PC-9 (cell line): ENCODE measurements at regions not wholly inside any gene's neighbourhood (a gene's known extent, or its start where the extent isn't known, plus 50 kb on each side); places are given as distances from the start of the nearest gene placed in this dataset.
"Not testable (repeated sequence)": the region's sequence is repeated elsewhere in the genome, so short reads cannot be mapped to it uniquely, and the experiment has no call there.

Source experiments
- CTCF ChIP-seq: fragments of 200-600 bp; sonication (generic); conservative IDR thresholded peaks from 2 replicates; pipeline ENCODE4 v1.6.1; 2017; ENCODE audit warnings: mixed run types, antibody characterized with exemption, mild to moderate bottlenecking, moderate library complexity
- EZH2 ChIP-seq: fragments of 200-600 bp; sonication (generic); IDR thresholded peaks from 2 replicates; pipeline ENCODE4 v1.8.0; 2017; ENCODE audit warnings: antibody characterized with exemption, low read depth

GRCh38 chr7:32565-33280, 159.6 kb upstream of the FAM20C start:
- TF ChIP-seq EZH2, CTCF: not testable (repeated sequence)
